Activated B cell treated with CpG ODN at 0.5 μM for 24 hours (primary cell): ENCODE measurements at regions not wholly inside any gene's neighbourhood (a gene's known extent, or its start where the extent isn't known, plus 50 kb on each side); places are given as distances from the start of the nearest gene placed in this dataset.

Experiments used
- ATAC-seq: fragments of 200-7000 bp; cut with Tn5 transposase; one replicate; pipeline ENCODE4 v1.10.0; 2021; ENCODE audit warnings: low read depth, mild to moderate bottlenecking, moderate library complexity
- CTCF ChIA-PET: fragments of 350-600 bp; sonication (Branson Sonifier 250); formaldehyde crosslinking; loops from one replicate; lab custom pipeline; 2021; ENCODE audit warnings: antibody characterized with exemption; lab: Charles Lee
- POLR2A ChIA-PET: fragments of 350-600 bp; sonication (Branson Sonifier 250); formaldehyde crosslinking; loops from one replicate; lab custom pipeline; 2021; ENCODE audit warnings: antibody characterized with exemption; lab: Charles Lee
- DNase-seq: peaks from one replicate; pipeline ENCODE4 v3.0.0; 2022
- H3K27ac Mint-ChIP-seq: one replicate; pipeline ENCODE4 v1.8.0; 2020; ENCODE audit warnings: mixed read lengths
- H3K27me3 Mint-ChIP-seq: one replicate; pipeline ENCODE4 v1.8.0; 2021; ENCODE audit warnings: mixed read lengths
- H3K36me3 Mint-ChIP-seq: one replicate; pipeline ENCODE4 v1.8.0; 2021; ENCODE audit warnings: low read depth, mixed read lengths
- H3K4me1 Mint-ChIP-seq: one replicate; pipeline ENCODE4 v1.8.0; 2021; ENCODE audit warnings: mixed read lengths
- H3K4me3 Mint-ChIP-seq: one replicate; pipeline ENCODE4 v1.8.0; 2020; ENCODE audit warnings: mild to moderate bottlenecking, mixed read lengths
- H3K9me3 Mint-ChIP-seq: one replicate; pipeline ENCODE4 v1.8.0; 2020; ENCODE audit warnings: mixed read lengths
- intact Hi-C: fragments of 100-400 bp; cut with micrococcal nuclease; formaldehyde crosslinking; loops from one replicate; pipeline ENCODE4 v1.15.1; 2024
- TF ChIP-seq, protein P1 (sequence below): fragments of 200-600 bp; IDR thresholded peaks from one replicate; pipeline ENCODE4 v1.8.0; 2022; ENCODE audit warnings: antibody characterized with exemption, mild to moderate bottlenecking

DNA sequence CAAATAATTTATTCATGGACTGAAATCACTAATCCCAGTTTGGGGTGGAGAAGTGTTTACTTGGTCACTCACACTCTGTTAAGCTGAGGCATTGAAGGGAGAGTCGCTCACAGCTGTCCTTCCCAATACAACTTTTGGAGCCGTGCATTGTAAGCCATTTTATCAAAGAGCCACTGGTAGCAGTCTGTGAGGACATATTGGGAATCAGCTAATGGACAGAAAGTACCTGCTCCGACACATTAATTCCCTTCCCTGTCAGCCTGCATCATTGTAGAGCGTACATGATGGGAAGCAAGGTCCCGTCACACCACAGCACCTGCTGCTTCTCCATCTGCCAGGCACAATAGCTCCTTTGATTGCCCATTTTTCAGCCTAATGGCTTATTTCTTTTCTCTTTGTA lies 643.2 kb downstream of the SQOR start:
- Mint-ChIP-seq H3K36me3 (no peaks in the 10 kb centered on the region), H3K4me3 (no peak overlapping the region), H3K9me3 (no peaks in the 10 kb centered on the region), H3K27me3 (no peaks in the 10 kb centered on the region), H3K27ac (no peak overlapping the region), H3K4me1 (no peaks in the 10 kb centered on the region)
- DNase-seq = no peak
- ATAC-seq = no peak
- TF ChIP-seq, protein P1, sequence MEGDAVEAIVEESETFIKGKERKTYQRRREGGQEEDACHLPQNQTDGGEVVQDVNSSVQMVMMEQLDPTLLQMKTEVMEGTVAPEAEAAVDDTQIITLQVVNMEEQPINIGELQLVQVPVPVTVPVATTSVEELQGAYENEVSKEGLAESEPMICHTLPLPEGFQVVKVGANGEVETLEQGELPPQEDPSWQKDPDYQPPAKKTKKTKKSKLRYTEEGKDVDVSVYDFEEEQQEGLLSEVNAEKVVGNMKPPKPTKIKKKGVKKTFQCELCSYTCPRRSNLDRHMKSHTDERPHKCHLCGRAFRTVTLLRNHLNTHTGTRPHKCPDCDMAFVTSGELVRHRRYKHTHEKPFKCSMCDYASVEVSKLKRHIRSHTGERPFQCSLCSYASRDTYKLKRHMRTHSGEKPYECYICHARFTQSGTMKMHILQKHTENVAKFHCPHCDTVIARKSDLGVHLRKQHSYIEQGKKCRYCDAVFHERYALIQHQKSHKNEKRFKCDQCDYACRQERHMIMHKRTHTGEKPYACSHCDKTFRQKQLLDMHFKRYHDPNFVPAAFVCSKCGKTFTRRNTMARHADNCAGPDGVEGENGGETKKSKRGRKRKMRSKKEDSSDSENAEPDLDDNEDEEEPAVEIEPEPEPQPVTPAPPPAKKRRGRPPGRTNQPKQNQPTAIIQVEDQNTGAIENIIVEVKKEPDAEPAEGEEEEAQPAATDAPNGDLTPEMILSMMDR = no peak
- ChIA-PET CTCF (no interaction called here), POLR2A (no interaction called here)
- intact Hi-C loops = no loop called here

DNA sequence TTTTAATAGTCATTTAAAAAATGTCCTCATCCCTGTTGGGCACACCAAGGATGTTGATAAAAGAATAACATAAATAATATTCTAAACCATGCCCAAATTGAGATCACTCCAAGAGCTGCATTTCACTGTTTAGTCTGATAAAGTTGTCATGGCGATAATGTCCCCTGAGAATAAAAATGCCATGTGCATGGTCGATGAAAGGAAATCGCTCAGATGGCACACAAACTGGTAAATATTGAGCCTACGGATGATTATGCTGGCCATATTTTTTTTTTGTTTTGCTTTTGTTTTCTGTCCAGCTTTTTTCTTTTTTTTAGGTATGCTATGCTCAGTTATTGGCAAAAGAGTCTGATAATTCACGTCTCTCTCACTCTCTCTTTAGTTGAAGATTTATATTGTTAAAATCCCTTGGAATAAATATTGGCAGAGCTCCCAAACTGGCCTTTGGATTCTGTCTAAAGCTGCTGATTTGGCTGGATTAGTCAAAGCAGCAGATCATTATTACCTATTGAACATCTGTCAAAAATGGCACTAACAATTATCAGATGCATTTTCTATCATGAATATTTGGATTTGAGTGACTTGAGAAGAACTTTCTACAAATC lies 643.8 kb downstream of the SQOR start:
- TF ChIP-seq, protein P1 = no peak
- CTCF ChIA-PET = no interaction called here
- ATAC-seq = no peak
- no peaks in the 10 kb centered on the region for H3K36me3 Mint-ChIP-seq
- POLR2A ChIA-PET = no interaction called here
- no peak overlapping the region for H3K4me3 Mint-ChIP-seq
- no peaks in the 10 kb centered on the region for H3K4me1 Mint-ChIP-seq
- H3K27me3 Mint-ChIP-seq = no peaks in the 10 kb centered on the region
- no peak overlapping the region for H3K27ac Mint-ChIP-seq
- intact Hi-C loops = no loop called here
- no peaks in the 10 kb centered on the region for H3K9me3 Mint-ChIP-seq
- DNase-seq = no peak

DNA sequence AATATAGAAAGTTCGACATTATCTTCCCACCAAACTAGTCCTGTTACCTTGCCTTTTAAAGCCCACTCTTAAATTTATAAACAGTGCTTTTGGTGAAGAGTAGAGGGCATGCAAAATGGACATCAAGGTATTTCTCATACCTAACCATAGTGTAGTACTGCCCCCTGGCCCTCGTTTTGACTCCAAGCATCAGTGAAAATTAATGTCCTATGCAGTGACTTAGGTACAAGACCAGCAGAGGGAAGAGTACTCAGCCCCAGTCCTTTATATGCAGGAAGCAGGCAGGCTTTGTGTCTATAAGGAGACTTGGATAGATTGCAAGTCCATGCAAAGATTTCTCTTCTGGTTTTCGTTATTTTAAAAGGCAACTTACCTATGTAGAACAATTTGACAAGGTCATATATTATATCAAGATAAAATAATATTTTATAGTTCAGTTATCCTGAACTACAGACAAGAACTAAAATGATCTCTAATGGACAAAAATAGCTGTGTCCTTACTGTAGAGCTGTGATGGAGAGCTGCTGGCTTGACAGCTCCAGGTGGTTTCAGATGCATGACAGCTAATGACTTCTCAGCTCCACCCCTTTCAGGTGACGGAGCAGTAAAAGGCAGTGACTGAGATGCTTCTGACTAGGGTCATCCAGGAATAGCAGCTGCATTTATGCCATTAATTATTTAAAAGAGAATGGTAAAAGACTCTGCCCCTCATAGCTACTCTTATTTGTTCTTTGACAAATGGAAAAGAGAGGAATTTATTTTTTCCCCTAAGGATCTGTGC lies 646.1 kb downstream of the SQOR start:
- ChIA-PET POLR2A (no interaction called here), CTCF (no interaction called here)
- H3K4me3 Mint-ChIP-seq = no peak overlapping the region
- ATAC-seq (no peak), DNase-seq (no peak)
- no peaks in the 10 kb centered on the region for H3K27me3 Mint-ChIP-seq
- no peaks in the 10 kb centered on the region for H3K9me3 Mint-ChIP-seq
- H3K4me1 Mint-ChIP-seq = no peaks in the 10 kb centered on the region
- H3K36me3 Mint-ChIP-seq = no peaks in the 10 kb centered on the region
- intact Hi-C loops = no loop called here
- TF ChIP-seq, protein P1 = no peak
- H3K27ac Mint-ChIP-seq = no peak overlapping the region

DNA sequence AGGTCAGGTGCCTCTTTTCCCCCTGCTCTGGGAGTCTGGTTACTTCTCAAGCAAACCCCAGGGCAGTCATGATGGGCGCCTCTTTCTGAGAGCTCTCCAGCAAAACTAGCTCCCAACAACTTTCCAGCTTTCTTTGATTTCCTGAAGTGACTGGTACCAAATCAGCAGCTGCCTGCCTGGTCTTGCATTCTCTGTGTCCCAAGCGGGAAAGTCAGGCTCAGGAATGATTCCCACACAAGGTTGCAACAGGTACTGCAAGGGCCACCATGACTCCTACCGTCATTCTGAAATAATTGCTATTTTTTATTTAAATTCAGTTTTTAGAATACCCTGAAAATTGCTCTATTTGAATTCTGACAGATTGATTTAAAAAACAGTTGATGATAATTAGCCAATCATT lies 658.7 kb downstream of the SQOR start:
- H3K27ac Mint-ChIP-seq = no peak overlapping the region
- H3K4me1 Mint-ChIP-seq = peaks cover 7% of the 10 kb centered on the region
- H3K4me3 Mint-ChIP-seq = no peak overlapping the region
- TF ChIP-seq, protein P1 = no peak
- intact Hi-C loops = no loop called here
- H3K27me3 Mint-ChIP-seq = no peaks in the 10 kb centered on the region
- no peaks in the 10 kb centered on the region for H3K9me3 Mint-ChIP-seq
- CTCF ChIA-PET = no interaction called here
- DNase-seq (no peak), ATAC-seq (no peak)
- H3K36me3 Mint-ChIP-seq = no peaks in the 10 kb centered on the region
- POLR2A ChIA-PET = no interaction called here

DNA sequence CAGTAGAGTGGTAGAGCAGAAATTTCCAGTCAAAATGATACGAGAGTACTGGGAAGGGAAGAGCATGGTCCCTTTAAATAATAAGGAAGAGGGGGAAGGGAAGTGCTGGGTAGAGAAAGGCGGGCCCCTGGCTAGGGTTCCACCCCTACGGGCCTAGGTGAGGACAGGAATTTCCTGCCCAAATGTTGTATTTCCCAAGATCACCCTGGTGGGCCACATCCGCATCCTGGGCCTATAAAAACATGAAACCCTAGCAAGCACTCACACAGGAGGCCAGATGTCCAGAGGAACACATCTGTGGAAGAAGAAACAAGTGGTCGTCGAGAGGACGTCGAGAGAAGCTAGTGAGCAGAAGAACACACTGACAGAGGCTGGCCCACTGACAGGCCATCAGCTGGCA lies 661.2 kb downstream of the SQOR start:
- ChIA-PET POLR2A (no interaction called here), CTCF (no interaction called here)
- H3K27ac Mint-ChIP-seq = no peak overlapping the region
- H3K27me3 Mint-ChIP-seq = no peaks in the 10 kb centered on the region
- H3K4me3 Mint-ChIP-seq = no peak overlapping the region
- DNase-seq (no peak), ATAC-seq (no peak)
- TF ChIP-seq, protein P1 = no peak
- H3K4me1 Mint-ChIP-seq = peaks cover 7% of the 10 kb centered on the region
- H3K36me3 Mint-ChIP-seq = no peaks in the 10 kb centered on the region
- intact Hi-C loops = no loop called here
- H3K9me3 Mint-ChIP-seq = no peaks in the 10 kb centered on the region
